ENCODE measurements at regions not wholly inside any gene's neighbourhood (a gene's known extent, or its start where the extent isn't known, plus 50 kb on each side); places are given as distances from the start of the nearest gene placed in this dataset. TPM values are rescaled to one million over a fixed set of nuclear protein-coding genes. Genes with fewer than 3 reads are reported as not detected.

- H3K36me3 Mint-ChIP-seq = no peaks in the 10 kb centered on the region
- Histone ChIP-seq H2AFZ (ENCODE audit: insufficient read depth, low read depth, low read length, poor library complexity, severe bottlenecking) (no peak overlapping the region), H3K4me1 (ENCODE audit: control insufficient read depth in 1 of 2, insufficient read depth in 2 of 2, low read length in 2 of 2) (no peaks in the 10 kb centered on the region), H4K20me1 (ENCODE audit: insufficient read depth, low read length) (no peaks in the 10 kb centered on the region), H3K9me3 (replicated peaks in 1 of 2; ENCODE audit: control insufficient read depth in 1 of 2, insufficient read depth in 1 of 2, low read length in 2 of 2) (no peaks in the 10 kb centered on the region), H3K4me2 (replicated peaks; ENCODE audit: extremely low read depth, low read length, poor library complexity, severe bottlenecking) (no peak overlapping the region), H3K36me3 (replicated peaks in 1 of 2; ENCODE audit: control insufficient read depth in 1 of 2, insufficient read depth in 2 of 2, low read length in 2 of 2) (no peaks in the 10 kb centered on the region), H3K4me3 (replicated peaks in 1 of 3; ENCODE audit: low read depth in 2 of 3, low read length in 3 of 3) (no peak overlapping the region), H3K79me2 (ENCODE audit: insufficient read depth, low read length) (no peaks in the 10 kb centered on the region), H3K27me3 (ENCODE audit: control insufficient read depth in 2 of 2, insufficient read depth in 2 of 2, low read length in 2 of 2) (no peaks in the 10 kb centered on the region), H3K9ac (ENCODE audit: insufficient read depth, low read length, poor library complexity, severe bottlenecking) (no peak overlapping the region), H3K27ac (ENCODE audit: low read depth in 1 of 2, low read length in 2 of 2) (no peak overlapping the region)
- DNase-seq = no peak
- TF ChIP-seq CTCF (IDR thresholded peaks at IDR 0.05) = no peak
- no peak overlapping the region for H3K27ac Mint-ChIP-seq
- H3K9me3 Mint-ChIP-seq = peaks cover 0 to 2% (median 0%) of the 10 kb centered on the region in 7 donors
- no peaks in the 10 kb centered on the region for H3K4me1 Mint-ChIP-seq
- intact Hi-C loops (cut with micrococcal nuclease) = no loop called here
- no CpG with 5 or more reads among the region's 2 CpGs for WGBS (ENCODE audit: insufficient coverage)
- H3K4me3 Mint-ChIP-seq = no peak overlapping the region
- H3K27me3 Mint-ChIP-seq (ENCODE audit: low read depth in 3 of 3) = peaks cover 0 to 1% (median 0%) of the 10 kb centered on the region in 3 donors
These were observed 61.1 kb upstream of the NPSR1 start for GRCh38 chr7:34596887-34597286.

GRCh38 chr7:34603711-34604444 lies 54.1 kb upstream of the NPSR1 start:
- Histone ChIP-seq H4K20me1 (ENCODE audit: insufficient read depth, low read length) (no peaks in the 10 kb centered on the region), H3K27ac (ENCODE audit: low read depth in 1 of 2, low read length in 2 of 2) (no peak overlapping the region), H3K36me3 (replicated peaks in 1 of 2; ENCODE audit: control insufficient read depth in 1 of 2, insufficient read depth in 2 of 2, low read length in 2 of 2) (no peaks in the 10 kb centered on the region), H3K4me1 (ENCODE audit: control insufficient read depth in 1 of 2, insufficient read depth in 2 of 2, low read length in 2 of 2) (no peaks in the 10 kb centered on the region), H3K4me2 (replicated peaks; ENCODE audit: extremely low read depth, low read length, poor library complexity, severe bottlenecking) (no peak overlapping the region), H3K9ac (ENCODE audit: insufficient read depth, low read length, poor library complexity, severe bottlenecking) (no peak overlapping the region), H3K79me2 (ENCODE audit: insufficient read depth, low read length) (no peaks in the 10 kb centered on the region), H3K27me3 (ENCODE audit: control insufficient read depth in 2 of 2, insufficient read depth in 2 of 2, low read length in 2 of 2) (no peaks in the 10 kb centered on the region), H3K4me3 (replicated peaks in 1 of 3; ENCODE audit: low read depth in 2 of 3, low read length in 3 of 3) (no peak overlapping the region), H3K9me3 (replicated peaks in 1 of 2; ENCODE audit: control insufficient read depth in 1 of 2, insufficient read depth in 1 of 2, low read length in 2 of 2) (peaks cover 0 to 4% of the 10 kb centered on the region in 2 donors), H2AFZ (ENCODE audit: insufficient read depth, low read depth, low read length, poor library complexity, severe bottlenecking) (no peak overlapping the region)
- H3K27me3 Mint-ChIP-seq (ENCODE audit: low read depth in 3 of 3) = no peaks in the 10 kb centered on the region
- H3K27ac Mint-ChIP-seq = no peak overlapping the region
- no peak overlapping the region for H3K4me3 Mint-ChIP-seq
- H3K9me3 Mint-ChIP-seq = peaks cover 0 to 3% (median 2%) of the 10 kb centered on the region in 7 donors
- intact Hi-C loops (cut with micrococcal nuclease) = no loop called here
- no peak for DNase-seq
- 86% methylated on average over 1 of the region's 3 CpGs for WGBS (ENCODE audit: insufficient coverage)
- TF ChIP-seq CTCF (IDR thresholded peaks at IDR 0.05) = no peak
- H3K4me1 Mint-ChIP-seq = no peaks in the 10 kb centered on the region
- no peaks in the 10 kb centered on the region for H3K36me3 Mint-ChIP-seq

Small RNA genes lying in the stretch of these regions (small RNA-seq; reads per million reads assigned to genes)
- gene RNU6-438P (ENCODE audit: insufficient read length, low read depth) = not detected
